ENCODE measurements at regions not wholly inside any gene's neighbourhood (a gene's known extent, or its start where the extent isn't known, plus 50 kb on each side); places are given as distances from the start of the nearest gene placed in this dataset.

GRCh38 chr5:8923526-8923925, 622.3 kb downstream of the SEMA5A start:
- FAIRE-seq = no peak
- no peak for DNase-seq (ENCODE audit: insufficient read length, low spot score)

GRCh38 chr5:8924054-8924793, 621.7 kb downstream of the SEMA5A start:
- no peak for DNase-seq (ENCODE audit: insufficient read length, low spot score)
- no peak for FAIRE-seq

- DNase-seq (ENCODE audit: insufficient read length, low spot score) (no peak), FAIRE-seq (no peak)
Measured at GRCh38 chr5:8930021-8930420, 615.9 kb downstream of the SEMA5A start.

- DNase-seq (ENCODE audit: insufficient read length, low spot score) = no peak
- no peak for FAIRE-seq
Measured at GRCh38 chr5:8934455-8934854, 611.4 kb downstream of the SEMA5A start.

GRCh38 chr5:8940934-8941333, 604.9 kb downstream of the SEMA5A start:
- DNase-seq (ENCODE audit: insufficient read length, low spot score) (no peak), FAIRE-seq (no peak)

- FAIRE-seq (no peak), DNase-seq (ENCODE audit: insufficient read length, low spot score) (no peak)
Measured at GRCh38 chr5:8943301-8943700, 602.6 kb downstream of the SEMA5A start.

- DNase-seq (ENCODE audit: insufficient read length, low spot score) (no peak), FAIRE-seq (no peak)
Measured at GRCh38 chr5:8944005-8944404, 601.9 kb downstream of the SEMA5A start.

GRCh38 chr5:8945972-8946371, 599.9 kb downstream of the SEMA5A start:
- FAIRE-seq (no peak), DNase-seq (ENCODE audit: insufficient read length, low spot score) (no peak)

GRCh38 chr5:8949908-8950307, 596.0 kb downstream of the SEMA5A start:
- DNase-seq (ENCODE audit: insufficient read length, low spot score) = no peak
- peak; percentile 31 for FAIRE-seq

- DNase-seq (ENCODE audit: insufficient read length, low spot score) = no peak
Measured at GRCh38 chr5:8952147-8952546, 593.7 kb downstream of the SEMA5A start.

GRCh38 chr5:8953016-8953415, 592.9 kb downstream of the SEMA5A start:
- DNase-seq (ENCODE audit: insufficient read length, low spot score) (no peak), FAIRE-seq (peak; percentile 20)

More at GRCh38 chr5:8952147-8952546, 593.7 kb downstream of the SEMA5A start:
- no peak for FAIRE-seq

- no peak for FAIRE-seq
- DNase-seq (ENCODE audit: insufficient read length, low spot score) = no peak
Measured at GRCh38 chr5:8953911-8954438, 591.9 kb downstream of the SEMA5A start.

GRCh38 chr5:8954801-8955200, 591.1 kb downstream of the SEMA5A start:
- FAIRE-seq (no peak), DNase-seq (ENCODE audit: insufficient read length, low spot score) (peak; percentile 12)

- FAIRE-seq (no peak), DNase-seq (ENCODE audit: insufficient read length, low spot score) (no peak)
Measured at GRCh38 chr5:8956659-8957058, 589.2 kb downstream of the SEMA5A start.

- no peak for FAIRE-seq
- no peak for DNase-seq (ENCODE audit: insufficient read length, low spot score)
Measured at GRCh38 chr5:8958602-8959001, 587.3 kb downstream of the SEMA5A start.

GRCh38 chr5:8961219-8961618, 584.7 kb downstream of the SEMA5A start:
- FAIRE-seq = no peak
- no peak for DNase-seq (ENCODE audit: insufficient read length, low spot score)

GRCh38 chr5:8961956-8962355, 583.9 kb downstream of the SEMA5A start:
- DNase-seq (ENCODE audit: insufficient read length, low spot score) (no peak), FAIRE-seq (no peak)

GRCh38 chr5:8981016-8981415, 564.9 kb downstream of the SEMA5A start:
- FAIRE-seq (no peak), DNase-seq (ENCODE audit: insufficient read length, low spot score) (no peak)

- FAIRE-seq (peak; percentile 13), DNase-seq (ENCODE audit: insufficient read length, low spot score) (no peak)
Measured at GRCh38 chr5:8981496-8981895, 564.4 kb downstream of the SEMA5A start.

GRCh38 chr5:8984386-8984785, 561.5 kb downstream of the SEMA5A start:
- no peak for DNase-seq (ENCODE audit: insufficient read length, low spot score)
- FAIRE-seq = no peak

Measured in HTR-8/SVneo (cell line).